ENCODE measurements at regions not wholly inside any gene's neighbourhood (a gene's known extent, or its start where the extent isn't known, plus 50 kb on each side); places are given as distances from the start of the nearest gene placed in this dataset.

GRCh38 chr18:42437646-42438045, 482.6 kb downstream of the PIK3C3 start:
- TF ChIP-seq CTCF (IDR thresholded peaks at IDR 0.05 in 8 of 11, conservative IDR thresholded peaks at IDR 0.05 in 3 of 11) (no peak), POLR2AphosphoS5 (IDR thresholded peaks at IDR 0.05) (no peak), POLR2A (IDR thresholded peaks at IDR 0.05) (no peak)
- Histone ChIP-seq H3K27ac (no peak overlapping the region), H3K36me3 (no peaks in the 10 kb centered on the region), H3K9me3 (peaks cover 0 to 6% (median 0%) of the 10 kb centered on the region in 8 donors), H3K4me3 (no peak overlapping the region), H3K4me1 (no peaks in the 10 kb centered on the region), H3K27me3 (replicated peaks in 1 of 7) (no peaks in the 10 kb centered on the region)
- no peak for DNase-seq
- WGBS, 5 donors: 66 to 88% (median 83%) methylated on average over 2 of the region's 2 CpGs
- intact Hi-C loops (cut with DNase I; ENCODE audit: low total_unique reads): no loop called here

GRCh38 chr18:42442656-42443055, 487.6 kb downstream of the PIK3C3 start:
- no peak for DNase-seq
- Histone ChIP-seq H3K36me3 (no peaks in the 10 kb centered on the region), H3K27me3 (replicated peaks in 1 of 7) (no peaks in the 10 kb centered on the region), H3K27ac (no peak overlapping the region), H3K4me1 (no peaks in the 10 kb centered on the region), H3K4me3 (no peak overlapping the region), H3K9me3 (peaks cover 0 to 26% (median 10%) of the 10 kb centered on the region in 8 donors)
- 61 to 76% (median 66%) methylated on average over 3 of the region's 3 CpGs for WGBS, 5 donors
- TF ChIP-seq CTCF (IDR thresholded peaks at IDR 0.05 in 8 of 11, conservative IDR thresholded peaks at IDR 0.05 in 3 of 11) (no peak), POLR2AphosphoS5 (IDR thresholded peaks at IDR 0.05) (no peak)
- intact Hi-C loops (cut with DNase I; ENCODE audit: low total_unique reads): no loop called here

GRCh38 chr18:42444349-42444748, 489.3 kb downstream of the PIK3C3 start:
- Histone ChIP-seq H3K27ac (no peak overlapping the region), H3K9me3 (peaks cover 0 to 34% (median 21%) of the 10 kb centered on the region in 8 donors), H3K27me3 (replicated peaks in 1 of 7) (no peaks in the 10 kb centered on the region), H3K4me3 (no peak overlapping the region), H3K36me3 (no peaks in the 10 kb centered on the region), H3K4me1 (no peaks in the 10 kb centered on the region)
- WGBS, 5 donors: 32 to 50% (median 40%) methylated on average over 1 of the region's 1 CpG
- TF ChIP-seq POLR2A (IDR thresholded peaks at IDR 0.05): no peak
- TF ChIP-seq POLR2AphosphoS5 (IDR thresholded peaks at IDR 0.05): no peak
- TF ChIP-seq CTCF (IDR thresholded peaks at IDR 0.05 in 8 of 11, conservative IDR thresholded peaks at IDR 0.05 in 3 of 11): no peak
- intact Hi-C loops (cut with DNase I; ENCODE audit: low total_unique reads): no loop called here
- DNase-seq: no peak

- 70 to 82% (median 79%) methylated on average over 2 of the region's 2 CpGs for WGBS, 5 donors
- no peak overlapping the region for H3K4me3 ChIP-seq
- intact Hi-C loops (cut with DNase I; ENCODE audit: low total_unique reads): no loop called here
- no peak for DNase-seq
- H3K4me1 ChIP-seq: no peaks in the 10 kb centered on the region
- H3K9me3 ChIP-seq: peaks cover 0 to 34% (median 21%) of the 10 kb centered on the region in 8 donors
- no peaks in the 10 kb centered on the region for H3K36me3 ChIP-seq
- no peaks in the 10 kb centered on the region for H3K27me3 ChIP-seq (replicated peaks in 1 of 7)
- no peak overlapping the region for H3K27ac ChIP-seq
- TF ChIP-seq POLR2A (IDR thresholded peaks at IDR 0.05) (no peak), CTCF (IDR thresholded peaks at IDR 0.05 in 8 of 11, conservative IDR thresholded peaks at IDR 0.05 in 3 of 11) (no peak), POLR2AphosphoS5 (IDR thresholded peaks at IDR 0.05) (no peak)
Measured at GRCh38 chr18:42445359-42445758, 490.3 kb downstream of the PIK3C3 start.

Measured in spleen (tissue), 11 donors.